WTC11 (cell line): ENCODE measurements at regions not wholly inside any gene's neighbourhood (a gene's known extent, or its start where the extent isn't known, plus 50 kb on each side); places are given as distances from the start of the nearest gene placed in this dataset.
A peak's percentile ranks its signal among the peaks of the same experiment; 100 is the strongest.

ENCODE experiments used
- ATAC-seq: fragments of 200-7000 bp; cut with Tn5 transposase; 2 replicates; pipeline ENCODE4 v1.10.0; 2021; ENCODE audit warnings: mild to moderate bottlenecking, moderate library complexity
- CTCF ChIA-PET: fragments of 300-600 bp; sonication (Branson Sonifier 250); formaldehyde crosslinking; loops from one replicate; lab custom pipeline; 2021; ENCODE audit warnings: antibody characterized with exemption; lab: Charles Lee
- POLR2A ChIA-PET: fragments of 350-600 bp; sonication (Branson Sonifier 250); formaldehyde crosslinking; loops from one replicate; lab custom pipeline; 2021; ENCODE audit warnings: antibody characterized with exemption; lab: Charles Lee
- DNase-seq: peaks from one replicate; pipeline ENCODE4 v3.0.0; 2021; ENCODE audit warnings: low spot score
- H3K27ac Mint-ChIP-seq: 2 replicates; pipeline ENCODE4 v1.8.0; 2021; ENCODE audit warnings: mixed read lengths
- H3K27me3 Mint-ChIP-seq: 2 replicates; pipeline ENCODE4 v1.8.0; 2021; ENCODE audit warnings: low read depth, mild to moderate bottlenecking, moderate library complexity, mixed read lengths
- H3K36me3 Mint-ChIP-seq: 2 replicates; pipeline ENCODE4 v1.8.0; 2021; ENCODE audit warnings: mixed read lengths
- H3K4me1 Mint-ChIP-seq: 2 replicates; pipeline ENCODE4 v1.8.0; 2022; ENCODE audit warnings: mixed read lengths
- H3K4me3 Mint-ChIP-seq: 2 replicates; pipeline ENCODE4 v1.8.0; 2021; ENCODE audit warnings: mild to moderate bottlenecking, moderate library complexity, mixed read lengths
- H3K9me3 Mint-ChIP-seq: 2 replicates; pipeline ENCODE4 v1.8.0; 2021; ENCODE audit warnings: mixed read lengths
- ATF2 ChIP-seq: sonication (generic); formaldehyde crosslinking; IDR thresholded peaks from 2 replicates; pipeline ENCODE4 v1.8.1; 2022; ENCODE audit warnings: low read depth, missing genetic modification reagents, borderline replicate concordance
- CREM ChIP-seq: sonication (generic); formaldehyde crosslinking; IDR thresholded peaks from 2 replicates; pipeline ENCODE4 v1.8.1; 2022; ENCODE audit warnings: mild to moderate bottlenecking, missing genetic modification reagents, moderate library complexity
- ESRRA ChIP-seq: sonication (generic); formaldehyde crosslinking; IDR thresholded peaks from 2 replicates; pipeline ENCODE4 v1.8.1; 2022; ENCODE audit warnings: mild to moderate bottlenecking, missing genetic modification reagents, borderline replicate concordance
- FOXJ3 ChIP-seq: sonication (generic); formaldehyde crosslinking; IDR thresholded peaks from 2 replicates; pipeline ENCODE4 v1.9.0; 2021; ENCODE audit warnings: missing genetic modification reagents, mild to moderate bottlenecking, borderline replicate concordance
- FOXP1 ChIP-seq: sonication (generic); formaldehyde crosslinking; IDR thresholded peaks from 2 replicates; pipeline ENCODE4 v1.8.0; 2022; ENCODE audit warnings: missing genetic modification reagents, mild to moderate bottlenecking, moderate library complexity, borderline replicate concordance
- HMGA2 ChIP-seq: fragments of 250-450 bp; sonication (Bioruptor Pico); IDR thresholded peaks from 2 replicates; pipeline ENCODE4 v1.4.0; 2021; ENCODE audit warnings: mild to moderate bottlenecking, moderate library complexity
- JAZF1 ChIP-seq: fragments of 250-450 bp; sonication (Bioruptor Pico); IDR thresholded peaks from 2 replicates; pipeline ENCODE4 v1.9.0; 2021; ENCODE audit warnings: moderate library complexity, mild to moderate bottlenecking, inconsistent platforms
- MYBL2 ChIP-seq: sonication (generic); formaldehyde crosslinking; IDR thresholded peaks from 2 replicates; pipeline ENCODE4 v1.8.1; 2023; ENCODE audit warnings: mild to moderate bottlenecking, moderate library complexity, missing genetic modification reagents
- NR3C1 ChIP-seq: sonication (generic); formaldehyde crosslinking; conservative IDR thresholded peaks from 2 replicates; pipeline ENCODE4 v1.8.1; 2023; ENCODE audit warnings: low read depth, mild to moderate bottlenecking, missing genetic modification reagents
- SP1 ChIP-seq: sonication (generic); formaldehyde crosslinking; conservative IDR thresholded peaks from 2 replicates; pipeline ENCODE4 v1.8.1; 2022; ENCODE audit warnings: missing genetic modification reagents
- ZNF281 ChIP-seq: sonication (generic); formaldehyde crosslinking; IDR thresholded peaks from 2 replicates; pipeline ENCODE4 v1.8.0; 2023; ENCODE audit warnings: mild to moderate bottlenecking, missing genetic modification reagents
- ZNF423 ChIP-seq: fragments of 250-450 bp; sonication (Bioruptor Pico); IDR thresholded peaks from 2 replicates; pipeline ENCODE4 v2.1.2; 2022; ENCODE audit warnings: mild to moderate bottlenecking, moderate library complexity
- TF ChIP-seq, protein P1 (sequence below): fragments of 250-450 bp; sonication (Bioruptor Pico); IDR thresholded peaks from 2 replicates; pipeline ENCODE4 v1.8.0; 2021; ENCODE audit warnings: mild to moderate bottlenecking
- TF ChIP-seq, protein P2 (sequence below): sonication (generic); formaldehyde crosslinking; IDR thresholded peaks from 2 replicates; pipeline ENCODE4 v1.8.1; 2023; ENCODE audit warnings: mild to moderate bottlenecking, missing genetic modification reagents, moderate library complexity
- TF ChIP-seq, protein P3 (sequence below): fragments of 250-450 bp; sonication (Bioruptor Pico); IDR thresholded peaks from 2 replicates; pipeline ENCODE4 v1.9.0; 2021; ENCODE audit warnings: mild to moderate bottlenecking, borderline replicate concordance
- TF ChIP-seq, protein P4 (sequence below): sonication (generic); formaldehyde crosslinking; IDR thresholded peaks from 2 replicates; pipeline ENCODE4 v1.8.1; 2023; ENCODE audit warnings: mild to moderate bottlenecking, missing genetic modification reagents, borderline replicate concordance

DNA sequence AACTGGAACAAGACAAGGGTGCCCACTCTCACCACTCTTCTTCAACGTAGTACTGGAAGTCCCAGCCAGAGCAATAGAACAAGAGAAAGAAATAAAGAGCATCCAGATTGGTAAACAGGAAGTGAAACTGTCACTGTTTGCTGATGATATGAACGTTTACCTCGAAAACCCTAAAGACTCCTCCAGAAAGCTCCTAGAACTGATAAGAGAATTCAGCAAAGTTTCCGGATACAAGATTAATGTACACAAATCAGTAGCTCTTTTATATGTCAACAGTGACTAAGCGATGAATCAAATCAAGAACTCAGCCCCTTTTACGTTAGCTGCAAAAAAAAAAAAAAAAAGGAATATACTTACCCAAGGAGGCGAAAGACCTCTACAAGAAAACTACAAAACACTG is 306.6 kb downstream of the PLK2 start:
- no peak for ATAC-seq
- Mint-ChIP-seq H3K9me3 (0 out of 2 replicates have a peak, but pooled peaks cover 5% of the 10 kb centered on the region), H3K4me1 (peaks cover 5% of the 10 kb centered on the region), H3K4me3 (no peak overlapping the region), H3K27me3 (no peaks in the 10 kb centered on the region), H3K36me3 (0 out of 2 replicates have a peak, but pooled peaks cover 3% of the 10 kb centered on the region), H3K27ac (no peak overlapping the region)
- no peak for DNase-seq
- ChIA-PET POLR2A (no interaction called here), CTCF (no interaction called here)
- TF ChIP-seq FOXP1 (no peak), ZNF281 (CRISPR knock-in tag) (no peak), ATF2 (CRISPR knock-in tag) (no peak), NR3C1 (CRISPR knock-in tag) (no peak), CREM (CRISPR knock-in tag) (no peak), JAZF1 (CRISPR knock-in tag) (no peak), SP1 (CRISPR knock-in tag) (no peak), MYBL2 (CRISPR knock-in tag) (no peak), ZNF423 (CRISPR knock-in tag) (no peak), ESRRA (CRISPR knock-in tag) (no peak)
- TF ChIP-seq, protein P1, sequence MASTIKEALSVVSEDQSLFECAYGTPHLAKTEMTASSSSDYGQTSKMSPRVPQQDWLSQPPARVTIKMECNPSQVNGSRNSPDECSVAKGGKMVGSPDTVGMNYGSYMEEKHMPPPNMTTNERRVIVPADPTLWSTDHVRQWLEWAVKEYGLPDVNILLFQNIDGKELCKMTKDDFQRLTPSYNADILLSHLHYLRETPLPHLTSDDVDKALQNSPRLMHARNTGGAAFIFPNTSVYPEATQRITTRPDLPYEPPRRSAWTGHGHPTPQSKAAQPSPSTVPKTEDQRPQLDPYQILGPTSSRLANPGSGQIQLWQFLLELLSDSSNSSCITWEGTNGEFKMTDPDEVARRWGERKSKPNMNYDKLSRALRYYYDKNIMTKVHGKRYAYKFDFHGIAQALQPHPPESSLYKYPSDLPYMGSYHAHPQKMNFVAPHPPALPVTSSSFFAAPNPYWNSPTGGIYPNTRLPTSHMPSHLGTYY (CRISPR knock-in tag) = no peak
- TF ChIP-seq, protein P2, sequence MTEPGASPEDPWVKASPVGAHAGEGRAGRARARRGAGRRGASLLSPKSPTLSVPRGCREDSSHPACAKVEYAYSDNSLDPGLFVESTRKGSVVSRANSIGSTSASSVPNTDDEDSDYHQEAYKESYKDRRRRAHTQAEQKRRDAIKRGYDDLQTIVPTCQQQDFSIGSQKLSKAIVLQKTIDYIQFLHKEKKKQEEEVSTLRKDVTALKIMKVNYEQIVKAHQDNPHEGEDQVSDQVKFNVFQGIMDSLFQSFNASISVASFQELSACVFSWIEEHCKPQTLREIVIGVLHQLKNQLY (CRISPR knock-in tag) = no peak
- TF ChIP-seq, protein P3, sequence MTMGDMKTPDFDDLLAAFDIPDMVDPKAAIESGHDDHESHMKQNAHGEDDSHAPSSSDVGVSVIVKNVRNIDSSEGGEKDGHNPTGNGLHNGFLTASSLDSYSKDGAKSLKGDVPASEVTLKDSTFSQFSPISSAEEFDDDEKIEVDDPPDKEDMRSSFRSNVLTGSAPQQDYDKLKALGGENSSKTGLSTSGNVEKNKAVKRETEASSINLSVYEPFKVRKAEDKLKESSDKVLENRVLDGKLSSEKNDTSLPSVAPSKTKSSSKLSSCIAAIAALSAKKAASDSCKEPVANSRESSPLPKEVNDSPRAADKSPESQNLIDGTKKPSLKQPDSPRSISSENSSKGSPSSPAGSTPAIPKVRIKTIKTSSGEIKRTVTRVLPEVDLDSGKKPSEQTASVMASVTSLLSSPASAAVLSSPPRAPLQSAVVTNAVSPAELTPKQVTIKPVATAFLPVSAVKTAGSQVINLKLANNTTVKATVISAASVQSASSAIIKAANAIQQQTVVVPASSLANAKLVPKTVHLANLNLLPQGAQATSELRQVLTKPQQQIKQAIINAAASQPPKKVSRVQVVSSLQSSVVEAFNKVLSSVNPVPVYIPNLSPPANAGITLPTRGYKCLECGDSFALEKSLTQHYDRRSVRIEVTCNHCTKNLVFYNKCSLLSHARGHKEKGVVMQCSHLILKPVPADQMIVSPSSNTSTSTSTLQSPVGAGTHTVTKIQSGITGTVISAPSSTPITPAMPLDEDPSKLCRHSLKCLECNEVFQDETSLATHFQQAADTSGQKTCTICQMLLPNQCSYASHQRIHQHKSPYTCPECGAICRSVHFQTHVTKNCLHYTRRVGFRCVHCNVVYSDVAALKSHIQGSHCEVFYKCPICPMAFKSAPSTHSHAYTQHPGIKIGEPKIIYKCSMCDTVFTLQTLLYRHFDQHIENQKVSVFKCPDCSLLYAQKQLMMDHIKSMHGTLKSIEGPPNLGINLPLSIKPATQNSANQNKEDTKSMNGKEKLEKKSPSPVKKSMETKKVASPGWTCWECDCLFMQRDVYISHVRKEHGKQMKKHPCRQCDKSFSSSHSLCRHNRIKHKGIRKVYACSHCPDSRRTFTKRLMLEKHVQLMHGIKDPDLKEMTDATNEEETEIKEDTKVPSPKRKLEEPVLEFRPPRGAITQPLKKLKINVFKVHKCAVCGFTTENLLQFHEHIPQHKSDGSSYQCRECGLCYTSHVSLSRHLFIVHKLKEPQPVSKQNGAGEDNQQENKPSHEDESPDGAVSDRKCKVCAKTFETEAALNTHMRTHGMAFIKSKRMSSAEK = no peak

DNA sequence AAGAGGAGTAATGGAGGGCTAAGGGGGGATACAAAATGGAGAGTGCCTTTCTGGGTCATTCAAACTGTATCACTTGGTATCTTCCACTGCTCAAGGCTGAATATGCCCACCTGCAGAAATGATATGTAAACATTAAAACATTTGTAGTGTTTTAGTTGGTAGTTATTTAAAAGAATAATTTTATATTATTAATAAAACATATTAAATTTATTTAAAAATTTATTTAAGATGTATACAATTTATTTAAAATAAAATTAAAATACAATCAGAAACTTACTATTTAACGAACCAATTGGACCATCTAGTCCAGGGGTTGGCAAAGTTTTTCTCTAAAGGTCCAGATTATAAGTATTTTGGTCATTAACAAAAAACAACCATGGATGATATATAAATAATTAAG is 308.5 kb downstream of the PLK2 start:
- H3K36me3 Mint-ChIP-seq = 0 out of 2 replicates have a peak, but pooled peaks cover 3% of the 10 kb centered on the region
- no peak for ATAC-seq
- peaks cover 5% of the 10 kb centered on the region for H3K4me1 Mint-ChIP-seq
- H3K4me3 Mint-ChIP-seq = no peak overlapping the region
- H3K27me3 Mint-ChIP-seq = no peaks in the 10 kb centered on the region
- TF ChIP-seq FOXJ3 (no peak), HMGA2 (CRISPR knock-in tag) (peak; percentile 91)
- TF ChIP-seq, protein P4, sequence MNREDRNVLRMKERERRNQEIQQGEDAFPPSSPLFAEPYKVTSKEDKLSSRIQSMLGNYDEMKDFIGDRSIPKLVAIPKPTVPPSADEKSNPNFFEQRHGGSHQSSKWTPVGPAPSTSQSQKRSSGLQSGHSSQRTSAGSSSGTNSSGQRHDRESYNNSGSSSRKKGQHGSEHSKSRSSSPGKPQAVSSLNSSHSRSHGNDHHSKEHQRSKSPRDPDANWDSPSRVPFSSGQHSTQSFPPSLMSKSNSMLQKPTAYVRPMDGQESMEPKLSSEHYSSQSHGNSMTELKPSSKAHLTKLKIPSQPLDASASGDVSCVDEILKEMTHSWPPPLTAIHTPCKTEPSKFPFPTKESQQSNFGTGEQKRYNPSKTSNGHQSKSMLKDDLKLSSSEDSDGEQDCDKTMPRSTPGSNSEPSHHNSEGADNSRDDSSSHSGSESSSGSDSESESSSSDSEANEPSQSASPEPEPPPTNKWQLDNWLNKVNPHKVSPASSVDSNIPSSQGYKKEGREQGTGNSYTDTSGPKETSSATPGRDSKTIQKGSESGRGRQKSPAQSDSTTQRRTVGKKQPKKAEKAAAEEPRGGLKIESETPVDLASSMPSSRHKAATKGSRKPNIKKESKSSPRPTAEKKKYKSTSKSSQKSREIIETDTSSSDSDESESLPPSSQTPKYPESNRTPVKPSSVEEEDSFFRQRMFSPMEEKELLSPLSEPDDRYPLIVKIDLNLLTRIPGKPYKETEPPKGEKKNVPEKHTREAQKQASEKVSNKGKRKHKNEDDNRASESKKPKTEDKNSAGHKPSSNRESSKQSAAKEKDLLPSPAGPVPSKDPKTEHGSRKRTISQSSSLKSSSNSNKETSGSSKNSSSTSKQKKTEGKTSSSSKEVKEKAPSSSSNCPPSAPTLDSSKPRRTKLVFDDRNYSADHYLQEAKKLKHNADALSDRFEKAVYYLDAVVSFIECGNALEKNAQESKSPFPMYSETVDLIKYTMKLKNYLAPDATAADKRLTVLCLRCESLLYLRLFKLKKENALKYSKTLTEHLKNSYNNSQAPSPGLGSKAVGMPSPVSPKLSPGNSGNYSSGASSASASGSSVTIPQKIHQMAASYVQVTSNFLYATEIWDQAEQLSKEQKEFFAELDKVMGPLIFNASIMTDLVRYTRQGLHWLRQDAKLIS (CRISPR knock-in tag) = no peak
- H3K9me3 Mint-ChIP-seq = 0 out of 2 replicates have a peak, but pooled peaks cover 5% of the 10 kb centered on the region
- no peak overlapping the region for H3K27ac Mint-ChIP-seq
- CTCF ChIA-PET = no interaction called here
- POLR2A ChIA-PET = no interaction called here
- no peak for DNase-seq
